ENCODE measurements at regions not wholly inside any gene's neighbourhood (a gene's known extent, or its start where the extent isn't known, plus 50 kb on each side); places are given as distances from the start of the nearest gene placed in this dataset.
"Not testable (repeated sequence)": the region's sequence is repeated elsewhere in the genome, so short reads cannot be mapped to it uniquely, and the experiment has no call there.

- 91% methylated on average over 5 of the region's 5 CpGs for WGBS (ENCODE audit: insufficient coverage)
- peaks cover 6 to 9% of the 10 kb centered on the region in 2 donors for H3K4me1 Mint-ChIP-seq
- Histone ChIP-seq H3K9me3 (ENCODE audit: control insufficient read depth, insufficient read depth, low read length) (no peaks in the 10 kb centered on the region), H3K4me3 (ENCODE audit: low read length) (no peak overlapping the region), H3K4me1 (ENCODE audit: control insufficient read depth, insufficient read depth, low read length) (peaks cover 4% of the 10 kb centered on the region), H3K36me3 (ENCODE audit: control insufficient read depth, insufficient read depth, low read length) (no peaks in the 10 kb centered on the region), H3K27me3 (ENCODE audit: control insufficient read depth, insufficient read depth, low read length) (no peaks in the 10 kb centered on the region), H3K27ac (ENCODE audit: low read length) (no peak overlapping the region)
- no peaks in the 10 kb centered on the region for H3K9me3 Mint-ChIP-seq
- intact Hi-C loops (cut with micrococcal nuclease), result no loop called here
- no peak for TF ChIP-seq CTCF (IDR thresholded peaks at IDR 0.05)
- H3K4me3 Mint-ChIP-seq, result no peak overlapping the region
- peaks cover 52 to 56% of the 10 kb centered on the region in 2 donors for H3K27me3 Mint-ChIP-seq (ENCODE audit: low read depth in 2 of 2)
- no peak for ATAC-seq
- no peak for DNase-seq
- H3K36me3 Mint-ChIP-seq, result no peaks in the 10 kb centered on the region
- H3K27ac Mint-ChIP-seq, result no peak overlapping the region
Measured at GRCh38 chr15:75779504-75779903, 63.7 kb upstream of the UBE2Q2 start.

DNA sequence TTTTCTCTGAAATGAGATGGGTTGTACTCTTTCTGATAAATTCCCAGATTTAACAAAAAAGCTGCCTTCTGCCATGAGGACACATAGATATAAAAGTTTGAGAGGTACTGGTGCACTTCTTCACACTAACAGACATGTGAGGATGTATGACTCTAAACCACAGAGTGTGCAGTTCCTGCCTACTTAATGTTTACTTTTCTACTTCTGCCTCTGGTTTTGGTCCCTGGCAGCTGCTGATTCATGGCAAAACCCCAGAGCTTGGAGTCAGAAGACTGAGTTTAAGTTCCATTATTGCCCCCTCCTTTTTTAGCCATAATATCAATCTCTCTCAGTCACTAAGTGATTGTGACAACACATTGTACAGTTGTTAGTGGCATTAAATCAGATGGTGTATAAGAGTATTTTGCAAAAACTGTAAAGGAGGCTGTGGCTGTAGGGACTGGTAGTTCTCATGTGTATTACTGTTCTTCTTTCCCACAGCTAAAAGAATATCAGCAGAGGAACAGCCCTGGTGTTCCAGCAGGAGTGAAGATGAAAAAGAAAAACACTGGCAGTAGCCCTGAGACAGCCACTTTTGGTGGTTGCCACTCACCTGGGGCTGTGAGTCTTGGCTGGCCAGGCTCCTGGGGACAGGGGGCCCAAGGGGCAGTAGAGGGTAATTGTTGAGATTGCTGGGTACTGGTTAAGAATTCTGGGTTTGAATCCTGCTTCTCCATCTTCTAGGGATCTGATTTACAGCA lies 64.4 kb upstream of the CSPG4 start:
- H3K9me3 Mint-ChIP-seq; H3K9me3 ChIP-seq (ENCODE audit: control insufficient read depth, insufficient read depth, low read length); H3K27me3 ChIP-seq (ENCODE audit: control insufficient read depth, insufficient read depth, low read length); H3K4me1 Mint-ChIP-seq; ATAC-seq; H3K4me3 ChIP-seq (ENCODE audit: low read length); H3K4me1 ChIP-seq (ENCODE audit: control insufficient read depth, insufficient read depth, low read length); DNase-seq; H3K27ac Mint-ChIP-seq; intact Hi-C loops (cut with micrococcal nuclease); H3K36me3 Mint-ChIP-seq; H3K4me3 Mint-ChIP-seq; H3K27ac ChIP-seq (ENCODE audit: low read length); H3K36me3 ChIP-seq (ENCODE audit: control insufficient read depth, insufficient read depth, low read length): not testable (repeated sequence)
- H3K27me3 Mint-ChIP-seq (ENCODE audit: low read depth in 2 of 2), result peaks cover 39 to 40% of the 10 kb centered on the region in 2 donors

DNA sequence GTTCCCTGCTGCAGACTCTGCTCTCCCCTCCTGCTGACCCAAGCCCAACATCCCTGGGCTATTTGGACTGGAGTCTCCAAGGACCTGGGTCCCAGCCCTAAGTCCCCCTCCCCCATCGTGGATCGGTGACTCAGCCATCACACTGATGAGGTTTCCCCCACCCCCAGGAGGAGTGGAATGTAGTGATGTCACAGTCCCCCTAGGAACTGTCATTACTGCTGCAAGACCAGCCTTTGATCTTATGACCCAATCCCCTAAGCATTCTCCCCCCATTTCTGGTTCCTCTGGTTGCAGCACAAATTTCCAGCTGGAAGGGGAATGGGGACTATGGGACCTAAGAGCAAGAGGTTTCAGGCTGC lies 63.4 kb upstream of the CSPG4 start:
- Histone ChIP-seq H3K27me3 (ENCODE audit: control insufficient read depth, insufficient read depth, low read length) (no peaks in the 10 kb centered on the region), H3K9me3 (ENCODE audit: control insufficient read depth, insufficient read depth, low read length) (no peaks in the 10 kb centered on the region), H3K36me3 (ENCODE audit: control insufficient read depth, insufficient read depth, low read length) (no peaks in the 10 kb centered on the region), H3K4me3 (ENCODE audit: low read length) (no peak overlapping the region), H3K27ac (ENCODE audit: low read length) (no peak overlapping the region), H3K4me1 (ENCODE audit: control insufficient read depth, insufficient read depth, low read length) (peaks cover 4% of the 10 kb centered on the region)
- ATAC-seq, result no peak
- no CpG with 5 or more reads among the region's 2 CpGs for WGBS (ENCODE audit: insufficient coverage)
- H3K4me1 Mint-ChIP-seq, result peaks cover 6 to 9% of the 10 kb centered on the region in 2 donors
- H3K36me3 Mint-ChIP-seq, result no peaks in the 10 kb centered on the region
- no peak overlapping the region for H3K4me3 Mint-ChIP-seq
- peaks cover 33% of the 10 kb centered on the region in 2 donors for H3K27me3 Mint-ChIP-seq (ENCODE audit: low read depth in 2 of 2)
- no peaks in the 10 kb centered on the region for H3K9me3 Mint-ChIP-seq
- intact Hi-C loops (cut with micrococcal nuclease), result no loop called here
- no peak for TF ChIP-seq CTCF (IDR thresholded peaks at IDR 0.05)
- no peak for DNase-seq
- H3K27ac Mint-ChIP-seq, result no peak overlapping the region

GRCh38 chr15:75775296-75776064 lies 62.8 kb upstream of the CSPG4 start:
- intact Hi-C loops (cut with micrococcal nuclease), result no loop called here
- Mint-ChIP-seq H3K36me3 (no peaks in the 10 kb centered on the region), H3K27me3 (ENCODE audit: low read depth in 2 of 2) (peaks cover 27 to 31% of the 10 kb centered on the region in 2 donors), H3K4me3 (no peak overlapping the region), H3K27ac (no peak overlapping the region), H3K4me1 (peaks cover 6 to 9% of the 10 kb centered on the region in 2 donors), H3K9me3 (no peaks in the 10 kb centered on the region)
- 91% methylated on average over 9 of the region's 9 CpGs for WGBS (ENCODE audit: insufficient coverage)
- Histone ChIP-seq H3K4me1 (ENCODE audit: control insufficient read depth, insufficient read depth, low read length) (peaks cover 4% of the 10 kb centered on the region), H3K27ac (ENCODE audit: low read length) (no peak overlapping the region), H3K36me3 (ENCODE audit: control insufficient read depth, insufficient read depth, low read length) (no peaks in the 10 kb centered on the region), H3K4me3 (ENCODE audit: low read length) (no peak overlapping the region), H3K9me3 (ENCODE audit: control insufficient read depth, insufficient read depth, low read length) (no peaks in the 10 kb centered on the region), H3K27me3 (ENCODE audit: control insufficient read depth, insufficient read depth, low read length) (no peaks in the 10 kb centered on the region)
- no peak for TF ChIP-seq CTCF (IDR thresholded peaks at IDR 0.05)
- no peak for DNase-seq
- no peak for ATAC-seq

GRCh38 chr15:75773974-75774373 lies 61.3 kb upstream of the CSPG4 start:
- intact Hi-C loops (cut with micrococcal nuclease); H3K4me1 ChIP-seq (ENCODE audit: control insufficient read depth, insufficient read depth, low read length); DNase-seq; H3K36me3 ChIP-seq (ENCODE audit: control insufficient read depth, insufficient read depth, low read length); H3K4me3 ChIP-seq (ENCODE audit: low read length); ATAC-seq; H3K9me3 Mint-ChIP-seq; H3K27ac ChIP-seq (ENCODE audit: low read length); H3K4me1 Mint-ChIP-seq; H3K36me3 Mint-ChIP-seq; H3K27ac Mint-ChIP-seq; H3K4me3 Mint-ChIP-seq; H3K9me3 ChIP-seq (ENCODE audit: control insufficient read depth, insufficient read depth, low read length); H3K27me3 ChIP-seq (ENCODE audit: control insufficient read depth, insufficient read depth, low read length): not testable (repeated sequence)
- WGBS (ENCODE audit: insufficient coverage), result 81% methylated on average over 2 of the region's 3 CpGs
- peaks cover 12 to 21% of the 10 kb centered on the region in 2 donors for H3K27me3 Mint-ChIP-seq (ENCODE audit: low read depth in 2 of 2)

GRCh38 chr15:75771054-75771453 lies 58.4 kb upstream of the CSPG4 start:
- H3K27me3 Mint-ChIP-seq (ENCODE audit: low read depth in 2 of 2), result peaks cover 0 to 19% of the 10 kb centered on the region in 2 donors
- H3K4me1 ChIP-seq (ENCODE audit: control insufficient read depth, insufficient read depth, low read length); H3K4me3 ChIP-seq (ENCODE audit: low read length); H3K9me3 ChIP-seq (ENCODE audit: control insufficient read depth, insufficient read depth, low read length); intact Hi-C loops (cut with micrococcal nuclease); H3K36me3 Mint-ChIP-seq; H3K4me3 Mint-ChIP-seq; H3K27ac Mint-ChIP-seq; H3K4me1 Mint-ChIP-seq; H3K27ac ChIP-seq (ENCODE audit: low read length); DNase-seq; H3K36me3 ChIP-seq (ENCODE audit: control insufficient read depth, insufficient read depth, low read length); H3K9me3 Mint-ChIP-seq; ATAC-seq; H3K27me3 ChIP-seq (ENCODE audit: control insufficient read depth, insufficient read depth, low read length): not testable (repeated sequence)
- 31% methylated on average over 2 of the region's 2 CpGs for WGBS (ENCODE audit: insufficient coverage)
